H1 (cell line): ENCODE measurements at regions not wholly inside any gene's neighbourhood (a gene's known extent, or its start where the extent isn't known, plus 50 kb on each side); places are given as distances from the start of the nearest gene placed in this dataset.

Experiments used
- CTCF ChIA-PET: fragments of 300-600 bp; sonication (Branson Sonifier 250); formaldehyde crosslinking; loops from one replicate; lab custom pipeline; 2021; ENCODE audit not compliant: partially characterized antibody; lab: Charles Lee
- POLR2A ChIA-PET: fragments of 300-600 bp; sonication (Branson Sonifier 250); formaldehyde crosslinking; loops from one replicate; lab custom pipeline; 2021; ENCODE audit warnings: inconsistent platforms; ENCODE audit not compliant: partially characterized antibody; lab: Charles Lee
- DNase-seq, 2 experiments: peaks; one replicate each; pipeline versions ENCODE4 v3.0.0 to v3.0.0-alpha.2; 2010 to 2022; ENCODE audit warnings: low spot score in 2 of 2, low read depth in 1 of 2, mixed read lengths in 1 of 2
- FAIRE-seq: peaks from 2 replicates; lab custom pipeline; 2011; peaks lifted over from hg19 to GRCh38; lab: Jason Lieb, UNC
- H2AFZ ChIP-seq: 2 replicates; pipeline ENCODE4 v1.8.1; 2012; ENCODE audit warnings: low read length, inconsistent platforms
- H2AK5ac ChIP-seq: 2 replicates; pipeline ENCODE4 v1.6.1; 2013; ENCODE audit warnings: low read depth, low read length
- H2BK120ac ChIP-seq: replicated peaks from 2 replicates; pipeline ENCODE3; 2013; ENCODE audit warnings: low read depth, low read length, inconsistent platforms
- H2BK12ac ChIP-seq: 2 replicates; pipeline ENCODE4 v1.6.1; 2013; ENCODE audit warnings: low read depth, low read length
- H2BK15ac ChIP-seq: 2 replicates; pipeline ENCODE4 v1.6.1; 2013; ENCODE audit warnings: low read length
- H2BK20ac ChIP-seq: 2 replicates; pipeline ENCODE4 v1.6.1; 2013; ENCODE audit warnings: low read length
- H2BK5ac ChIP-seq: 2 replicates; pipeline ENCODE4 v1.6.1; 2013; ENCODE audit warnings: low read depth, low read length
- H3K14ac ChIP-seq: 2 replicates; pipeline ENCODE4 v1.6.1; 2013; ENCODE audit warnings: inconsistent platforms; ENCODE audit not compliant: insufficient read length
- H3K18ac ChIP-seq: 2 replicates; pipeline ENCODE4 v1.6.1; 2013; ENCODE audit warnings: low read length; ENCODE audit errors: extremely low read depth
- H3K23ac ChIP-seq: 2 replicates; pipeline ENCODE4 v1.6.1; 2013; ENCODE audit warnings: inconsistent platforms; ENCODE audit not compliant: insufficient read length
- H3K23me2 ChIP-seq: 2 replicates; pipeline ENCODE4 v1.6.1; 2013; ENCODE audit warnings: low read depth, low read length
- H3K27ac ChIP-seq: 2 replicates; pipeline ENCODE4 v1.6.1; 2011; ENCODE audit warnings: low read depth, low read length, inconsistent platforms
- H3K27me3 ChIP-seq, 4 experiments: replicated peaks in 1 of 4; 1 replicate in 1 of 4; 2 replicates in 3 of 4; pipeline versions ENCODE4 v1.6.1 to v1.8.1; 2011 to 2013; ENCODE audit warnings: low read length in 3 of 4, mild to moderate bottlenecking in 3 of 4, inconsistent platforms in 2 of 4, mixed read lengths in 2 of 4, moderate library complexity in 1 of 4; ENCODE audit not compliant: control insufficient read depth in 3 of 4, insufficient read depth in 3 of 4; ENCODE audit errors: extremely low read depth in 1 of 4
- H3K36me3 ChIP-seq, 4 experiments: 2 replicates each; pipeline versions ENCODE4 v1.6.1 to v1.8.1; 2011 to 2013; ENCODE audit warnings: mild to moderate bottlenecking in 4 of 4, low read length in 3 of 4, moderate library complexity in 2 of 4, control low read depth in 1 of 4, inconsistent platforms in 1 of 4; ENCODE audit not compliant: insufficient read depth in 4 of 4, control insufficient read depth in 2 of 4
- H3K4ac ChIP-seq: replicated peaks from 2 replicates; pipeline ENCODE3; 2013; ENCODE audit warnings: low read length, low read depth, mixed read lengths, inconsistent platforms; ENCODE audit not compliant: insufficient read length
- H3K4me1 ChIP-seq, 4 experiments: replicated peaks in 1 of 4; 1 replicate in 1 of 4; 2 replicates in 3 of 4; pipeline versions ENCODE4 v1.6.1 to v1.8.1; 2011 to 2013; ENCODE audit warnings: low read length in 3 of 4, inconsistent platforms in 2 of 4, mixed read lengths in 1 of 4; ENCODE audit not compliant: insufficient read depth in 4 of 4, control insufficient read depth in 3 of 4
- H3K4me2 ChIP-seq, 2 experiments: 2 replicates each; pipeline versions ENCODE4 v1.6.1 to v1.8.1; 2011 to 2013; ENCODE audit warnings: low read depth in 2 of 2, low read length in 2 of 2, control low read depth in 1 of 2, inconsistent platforms in 1 of 2, mild to moderate bottlenecking in 1 of 2; ENCODE audit not compliant: insufficient read depth in 1 of 2
- H3K4me3 ChIP-seq, 4 experiments: fragments of 200-600, 300-600 bp in 1 of 4; sonication (generic), shearing (Covaris generic), sonication (Bioruptor Twin) in 1 of 4; 2 replicates each; pipeline versions ENCODE4 v1.5.1 to v1.8.1; 2011 to 2016; ENCODE audit warnings: low read length in 4 of 4, low read depth in 3 of 4, control low read depth in 2 of 4, inconsistent platforms in 2 of 4, mild to moderate bottlenecking in 2 of 4, mixed read lengths in 1 of 4, moderate library complexity in 1 of 4; ENCODE audit not compliant: insufficient read depth in 2 of 4; ENCODE audit errors: extremely low read depth in 1 of 4
- H3K56ac ChIP-seq: replicated peaks from 2 replicates; pipeline ENCODE3; 2013; ENCODE audit warnings: low read depth, mild to moderate bottlenecking, mixed read lengths, low read length, inconsistent platforms; ENCODE audit not compliant: insufficient read length
- H3K79me1 ChIP-seq: 2 replicates; pipeline ENCODE4 v1.6.1; 2013; ENCODE audit warnings: low read depth, low read length, control low read depth
- H3K79me2 ChIP-seq, 2 experiments: 2 replicates each; pipeline versions ENCODE4 v1.6.1 to v1.8.1; 2012 to 2013; ENCODE audit warnings: low read length in 2 of 2, mild to moderate bottlenecking in 2 of 2, inconsistent platforms in 1 of 2; ENCODE audit not compliant: insufficient read depth in 2 of 2, control insufficient read depth in 1 of 2
- H3K9ac ChIP-seq, 4 experiments: replicated peaks in 1 of 4; 1 replicate in 1 of 4; 2 replicates in 3 of 4; pipeline versions ENCODE4 v1.6.1 to v1.8.1; 2011 to 2013; ENCODE audit warnings: low read depth in 3 of 4, low read length in 3 of 4, control low read depth in 2 of 4, mild to moderate bottlenecking in 2 of 4, moderate library complexity in 2 of 4, inconsistent platforms in 1 of 4; ENCODE audit errors: extremely low read depth in 1 of 4
- H3K9me3 ChIP-seq, 2 experiments: 2 replicates each; pipeline versions ENCODE4 v1.6.1 to v1.8.1; 2012 to 2013; ENCODE audit warnings: mild to moderate bottlenecking in 2 of 2, moderate library complexity in 2 of 2, control low read depth in 1 of 2, inconsistent platforms in 1 of 2, low read depth in 1 of 2, low read length in 1 of 2, mixed read lengths in 1 of 2; ENCODE audit not compliant: insufficient read depth in 2 of 2
- H4K20me1 ChIP-seq, 2 experiments: replicated peaks in 1 of 2; 2 replicates each; pipeline versions ENCODE3 to v1.8.1; 2011 to 2013; ENCODE audit warnings: inconsistent platforms in 2 of 2, low read length in 2 of 2, mild to moderate bottlenecking in 1 of 2; ENCODE audit not compliant: insufficient read depth in 2 of 2, control insufficient read depth in 1 of 2
- H4K5ac ChIP-seq: 2 replicates; pipeline ENCODE4 v1.6.1; 2013; ENCODE audit warnings: low read length, low read depth, mixed read lengths, inconsistent platforms; ENCODE audit not compliant: insufficient read length
- H4K8ac ChIP-seq: 2 replicates; pipeline ENCODE4 v1.8.0; 2013; ENCODE audit warnings: mild to moderate bottlenecking, moderate library complexity, low read length, inconsistent platforms; ENCODE audit not compliant: insufficient read depth; ENCODE audit errors: extremely low read depth
- H4K91ac ChIP-seq: replicated peaks from 2 replicates; pipeline ENCODE3; 2013; ENCODE audit warnings: low read length, mixed read lengths, inconsistent platforms; ENCODE audit not compliant: insufficient read length
- ASH2L ChIP-seq: fragments of 200-600, 300-600 bp; sonication (generic); IDR thresholded peaks from one replicate; pipeline ENCODE4 v1.7.1; 2017; ENCODE audit warnings: low read length
- CBX5 ChIP-seq: fragments of 300-800, 300-1000 bp; sonication (generic); IDR thresholded peaks from 2 replicates; pipeline ENCODE4 v1.7.1; 2016; ENCODE audit warnings: antibody characterized with exemption, low read length, low read depth
- CHD1 ChIP-seq: IDR thresholded peaks from 2 replicates; pipeline ENCODE4 v1.6.1; 2012; ENCODE audit warnings: low read depth, low read length, improper control_type of control experiment
- EGR1 ChIP-seq: IDR thresholded peaks from 2 replicates; pipeline ENCODE4 v1.6.1; 2011; ENCODE audit warnings: low read depth, low read length, borderline replicate concordance
- EZH2 ChIP-seq: fragments of 200-600 bp; sonication (generic); IDR thresholded peaks from 2 replicates; pipeline ENCODE4 v1.7.1; 2012; ENCODE audit warnings: low read depth, mild to moderate bottlenecking, moderate library complexity, low read length, inconsistent platforms; ENCODE audit not compliant: severe bottlenecking
- GTF2F1 ChIP-seq: IDR thresholded peaks from 2 replicates; pipeline ENCODE4 v1.6.1; 2012; ENCODE audit warnings: low read depth, low read length, improper control_type of control experiment, borderline replicate concordance
- KDM4A ChIP-seq: IDR thresholded peaks from one replicate; pipeline ENCODE4 v1.7.1; 2012; ENCODE audit warnings: low read depth, mild to moderate bottlenecking, moderate library complexity, low read length, inconsistent platforms; ENCODE audit not compliant: severe bottlenecking
- MAFK ChIP-seq: IDR thresholded peaks from 2 replicates; pipeline ENCODE4 v1.6.1; 2012; ENCODE audit warnings: low read depth, mild to moderate bottlenecking, improper control_type of control experiment, low read length
- POU5F1 ChIP-seq: IDR thresholded peaks from 2 replicates; pipeline ENCODE4 v1.6.1; 2011; ENCODE audit warnings: low read depth, mild to moderate bottlenecking, low read length, moderate library complexity
- RNF2 ChIP-seq: fragments of 200-900, 300-1000 bp; sonication (generic); IDR thresholded peaks from 2 replicates; pipeline ENCODE4 v1.7.1; 2016; ENCODE audit warnings: borderline replicate concordance, low read depth, mild to moderate bottlenecking, antibody characterized with exemption, low read length; ENCODE audit not compliant: poor library complexity, severe bottlenecking; ENCODE audit errors: missing control alignments
- TAF1 ChIP-seq: IDR thresholded peaks from 2 replicates; pipeline ENCODE4 v1.6.1; 2011; ENCODE audit warnings: mild to moderate bottlenecking, low read depth, low read length
- WGBS, 2 experiments: shearing (Covaris generic) in 1 of 2; methylation state at CpG; one replicate each; pipeline versions ENCODE4 v1.1.6 to v1.1.7; 2013 to 2015; ENCODE audit warnings: low lambda C conversion rate in 2 of 2, mixed read lengths in 2 of 2, inconsistent platforms in 1 of 2, low coverage in 1 of 2, missing lambda C conversion rate in 1 of 2; ENCODE audit not compliant: insufficient replicate concordance in 2 of 2, insufficient coverage in 1 of 2, insufficient read length in 1 of 2; ENCODE audit errors: extremely low coverage in 1 of 2, missing lambda C conversion rate in 1 of 2; 5-methylcytosine and 5-hydroxymethylcytosine counted together
- TF ChIP-seq, protein P1 (sequence below): IDR thresholded peaks from 2 replicates; pipeline ENCODE4 v1.6.1; 2012; ENCODE audit warnings: low read length, inconsistent platforms

GRCh38 chr4:132593717-132594400 lies 555.2 kb upstream of the PCDH10 start:
- no peak overlapping the region for H3K27ac ChIP-seq
- H2BK20ac ChIP-seq, result no peak overlapping the region
- H2AFZ ChIP-seq, result no peak overlapping the region
- H3K27me3 ChIP-seq, result no peaks in the 10 kb centered on the region
- no peaks in the 10 kb centered on the region; the same call in 1 of the 2 replicates for H3K23me2 ChIP-seq
- H3K9ac ChIP-seq, result no peak overlapping the region
- no peak overlapping the region for H2AK5ac ChIP-seq
- no peak overlapping the region for H2BK12ac ChIP-seq
- no peak overlapping the region for H3K4me3 ChIP-seq
- H3K79me2 ChIP-seq, result no peaks in the 10 kb centered on the region
- 71% methylated on average over 4 of the region's 4 CpGs; no CpG with 5 or more reads in 1 of the 2 experiments for WGBS, 2 experiments
- ChIA-PET POLR2A (no interaction called here), CTCF (interaction anchor here (0.7 to 1.4 kb wide), 4 partner anchors 9 to 102 kb away, joined by 3 to 4 read pairs (median 3); no protein-coding TSS in a partner anchor)
- H4K20me1 ChIP-seq, result no peaks in the 10 kb centered on the region
- no peak overlapping the region for H3K4me2 ChIP-seq
- H2BK5ac ChIP-seq, result no peak overlapping the region
- no peak overlapping the region for H3K14ac ChIP-seq
- H4K91ac ChIP-seq, result no peak overlapping the region
- no peak overlapping the region for H3K18ac ChIP-seq
- H3K36me3 ChIP-seq, result no peaks in the 10 kb centered on the region
- no peak overlapping the region for H4K8ac ChIP-seq
- no peak overlapping the region for H2BK120ac ChIP-seq
- no peaks in the 10 kb centered on the region for H3K79me1 ChIP-seq
- H3K9me3 ChIP-seq, result 0 out of 4 replicates have a peak, but pooled peaks cover 0 to 7% of the 10 kb centered on the region in 2 experiments
- no peak overlapping the region for H3K4ac ChIP-seq
- no peak overlapping the region for H4K5ac ChIP-seq
- DNase-seq (no peak), FAIRE-seq (no peak)
- H3K56ac ChIP-seq, result no peak overlapping the region
- H3K4me1 ChIP-seq, result no peaks in the 10 kb centered on the region
- no peak overlapping the region for H2BK15ac ChIP-seq
- H3K23ac ChIP-seq, result no peak overlapping the region
- no peak for TF ChIP-seq ASH2L
- TF ChIP-seq GTF2F1, result no peak
- no peak for TF ChIP-seq EGR1
- TF ChIP-seq EZH2, result no peak
- no peak for TF ChIP-seq TAF1
- no peak for TF ChIP-seq KDM4A
- TF ChIP-seq RNF2, result no peak
- no peak for TF ChIP-seq MAFK
- no peak for TF ChIP-seq POU5F1
- TF ChIP-seq, protein P1, sequence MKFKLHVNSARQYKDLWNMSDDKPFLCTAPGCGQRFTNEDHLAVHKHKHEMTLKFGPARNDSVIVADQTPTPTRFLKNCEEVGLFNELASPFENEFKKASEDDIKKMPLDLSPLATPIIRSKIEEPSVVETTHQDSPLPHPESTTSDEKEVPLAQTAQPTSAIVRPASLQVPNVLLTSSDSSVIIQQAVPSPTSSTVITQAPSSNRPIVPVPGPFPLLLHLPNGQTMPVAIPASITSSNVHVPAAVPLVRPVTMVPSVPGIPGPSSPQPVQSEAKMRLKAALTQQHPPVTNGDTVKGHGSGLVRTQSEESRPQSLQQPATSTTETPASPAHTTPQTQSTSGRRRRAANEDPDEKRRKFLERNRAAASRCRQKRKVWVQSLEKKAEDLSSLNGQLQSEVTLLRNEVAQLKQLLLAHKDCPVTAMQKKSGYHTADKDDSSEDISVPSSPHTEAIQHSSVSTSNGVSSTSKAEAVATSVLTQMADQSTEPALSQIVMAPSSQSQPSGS, result no peak
- no peak for TF ChIP-seq CHD1
- TF ChIP-seq CBX5, result no peak
